AG09319 (cell line): ENCODE measurements at regions not wholly inside any gene's neighbourhood (a gene's known extent, or its start where the extent isn't known, plus 50 kb on each side); places are given as distances from the start of the nearest gene placed in this dataset.

Source experiments
- DNase-seq: peaks from one replicate; pipeline ENCODE4 v3.0.0-alpha.2; 2010; ENCODE audit warnings: low read depth; ENCODE audit errors: extremely low read depth
- TF ChIP-seq, protein P1 (sequence below): IDR thresholded peaks from 2 replicates; pipeline ENCODE4 v1.5.1; 2011; ENCODE audit warnings: low read depth, mild to moderate bottlenecking, inconsistent platforms, low read length, moderate library complexity

- DNase-seq: no peak
- TF ChIP-seq, protein P1, sequence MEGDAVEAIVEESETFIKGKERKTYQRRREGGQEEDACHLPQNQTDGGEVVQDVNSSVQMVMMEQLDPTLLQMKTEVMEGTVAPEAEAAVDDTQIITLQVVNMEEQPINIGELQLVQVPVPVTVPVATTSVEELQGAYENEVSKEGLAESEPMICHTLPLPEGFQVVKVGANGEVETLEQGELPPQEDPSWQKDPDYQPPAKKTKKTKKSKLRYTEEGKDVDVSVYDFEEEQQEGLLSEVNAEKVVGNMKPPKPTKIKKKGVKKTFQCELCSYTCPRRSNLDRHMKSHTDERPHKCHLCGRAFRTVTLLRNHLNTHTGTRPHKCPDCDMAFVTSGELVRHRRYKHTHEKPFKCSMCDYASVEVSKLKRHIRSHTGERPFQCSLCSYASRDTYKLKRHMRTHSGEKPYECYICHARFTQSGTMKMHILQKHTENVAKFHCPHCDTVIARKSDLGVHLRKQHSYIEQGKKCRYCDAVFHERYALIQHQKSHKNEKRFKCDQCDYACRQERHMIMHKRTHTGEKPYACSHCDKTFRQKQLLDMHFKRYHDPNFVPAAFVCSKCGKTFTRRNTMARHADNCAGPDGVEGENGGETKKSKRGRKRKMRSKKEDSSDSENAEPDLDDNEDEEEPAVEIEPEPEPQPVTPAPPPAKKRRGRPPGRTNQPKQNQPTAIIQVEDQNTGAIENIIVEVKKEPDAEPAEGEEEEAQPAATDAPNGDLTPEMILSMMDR: no peak
Measured at GRCh38 chr2:128534688-128535392, 216.2 kb upstream of the HS6ST1 start.

GRCh38 chr2:128535953-128536352 is 217.3 kb upstream of the HS6ST1 start:
- TF ChIP-seq, protein P1: no peak
- DNase-seq: peak; percentile 34

GRCh38 chr2:128536925-128537620 is 218.4 kb upstream of the HS6ST1 start:
- DNase-seq: peak; percentile 83
- TF ChIP-seq, protein P1: no peak

- no peak for DNase-seq
- TF ChIP-seq, protein P1: no peak
Measured at GRCh38 chr2:128537646-128538045, 219.0 kb upstream of the HS6ST1 start.

- no peak for DNase-seq
- TF ChIP-seq, protein P1: no peak
Measured at GRCh38 chr2:128538396-128538795, 219.7 kb upstream of the HS6ST1 start.

DNA sequence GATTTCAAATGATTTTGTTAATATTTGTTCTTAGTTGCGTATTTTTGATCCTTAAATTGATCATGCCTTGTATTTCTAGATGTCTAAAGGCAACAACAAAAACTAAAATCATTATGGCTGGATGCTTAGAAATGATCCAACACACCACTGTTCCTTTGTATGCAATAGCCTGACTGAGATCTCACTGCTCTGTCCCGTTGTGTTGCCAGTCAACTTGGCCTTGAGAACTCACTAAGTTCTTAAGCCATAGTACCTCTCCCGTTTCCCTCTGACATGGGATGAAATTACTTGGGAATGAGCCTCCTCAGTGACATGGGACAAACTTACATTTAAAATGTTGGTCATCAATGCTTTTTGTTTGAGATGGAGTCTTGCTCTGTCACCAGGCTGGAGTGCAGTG is 222.0 kb upstream of the HS6ST1 start:
- DNase-seq: no peak

GRCh38 chr2:128541448-128541847 is 222.8 kb upstream of the HS6ST1 start:
- DNase-seq: no peak
- TF ChIP-seq, protein P1: no peak

More for the DNA sequence above, 222.0 kb upstream of the HS6ST1 start:
- TF ChIP-seq, protein P1: no peak
